ENCODE measurements at regions not wholly inside any gene's neighbourhood (a gene's known extent, or its start where the extent isn't known, plus 50 kb on each side); places are given as distances from the start of the nearest gene placed in this dataset.

GRCh38 chr17:71460943-71461342, 659.9 kb upstream of the SOX9 start:
- no peak for TF ChIP-seq EP300 (IDR thresholded peaks at IDR 0.05)
- peak in 3 of 7 experiments; percentile 25 to 37 (median 26) for TF ChIP-seq CTCF (IDR thresholded peaks at IDR 0.05)
- no peak for TF ChIP-seq POLR2A (IDR thresholded peaks at IDR 0.05)
- no peak for TF ChIP-seq POLR2AphosphoS5 (IDR thresholded peaks at IDR 0.05)

Measured in stomach (tissue), 4 donors.